ENCODE measurements at regions not wholly inside any gene's neighbourhood (a gene's known extent, or its start where the extent isn't known, plus 50 kb on each side); places are given as distances from the start of the nearest gene placed in this dataset.

DNA sequence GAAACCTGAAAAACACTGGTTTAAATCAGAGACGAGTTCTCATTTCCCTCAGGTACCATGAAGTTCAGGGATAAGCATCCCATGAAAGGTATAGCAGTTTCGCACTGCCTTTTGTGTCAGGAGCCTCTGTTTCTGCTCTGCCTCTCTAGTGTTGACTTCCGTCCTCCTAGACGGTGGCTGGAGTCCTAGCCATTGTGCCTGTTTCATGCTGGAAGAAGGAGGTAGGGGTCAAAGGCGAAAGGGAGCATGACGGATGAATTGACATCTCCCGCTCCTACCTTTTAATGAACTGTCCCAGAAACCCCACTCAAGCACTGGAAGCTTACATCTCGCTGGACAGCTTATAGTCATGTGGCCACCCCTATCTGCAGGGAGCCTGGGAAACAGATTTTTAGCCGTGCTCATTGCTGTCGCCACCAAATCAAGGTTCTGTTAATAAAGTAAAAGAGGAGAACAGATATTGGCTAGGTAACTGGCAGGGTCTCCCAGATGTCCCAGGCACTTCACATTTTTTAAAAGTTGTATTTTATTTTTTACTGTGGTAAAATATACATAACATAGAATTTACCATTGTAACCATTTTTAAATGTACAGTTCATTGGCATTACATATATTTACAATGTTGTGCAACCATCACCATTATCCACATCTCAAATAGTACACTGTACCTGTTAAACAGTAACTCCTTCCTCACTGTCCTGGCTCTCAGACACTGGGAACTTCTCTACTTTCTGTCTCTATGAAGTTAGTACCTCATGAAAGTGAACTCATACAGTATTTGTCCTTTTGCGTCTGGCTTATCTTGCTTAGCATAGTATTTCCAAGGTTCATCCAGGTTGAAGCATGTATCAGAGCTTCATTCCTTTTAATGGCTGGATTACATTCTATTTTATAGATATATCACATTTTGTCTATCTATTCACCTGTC, 55.0 kb upstream of the CTLA4 start (continued):
- TF ChIP-seq ZNF383 (CRISPR knock-in tag; IDR thresholded peaks at IDR 0.05; ENCODE audit: borderline replicate concordance) (no peak), RFX1 (IDR thresholded peaks at IDR 0.05) (no peak), ZNF572 (CRISPR knock-in tag; IDR thresholded peaks at IDR 0.05) (no peak), SRY (CRISPR knock-in tag; IDR thresholded peaks at IDR 0.05) (no peak), ZKSCAN8 (CRISPR knock-in tag; IDR thresholded peaks at IDR 0.05; ENCODE audit: borderline replicate concordance) (no peak), ZNF709 (CRISPR knock-in tag; IDR thresholded peaks at IDR 0.05) (no peak), AGO1 (IDR thresholded peaks at IDR 0.05; ENCODE audit: low read depth, low read length, poor library complexity, severe bottlenecking) (no peak), ZNF263 (CRISPR knock-in tag; IDR thresholded peaks at IDR 0.05) (no peak), HNRNPUL1 (IDR thresholded peaks at IDR 0.05; ENCODE audit: low read depth, low read length) (0 out of 2 replicates have a peak, but pooled peaks have one; percentile 61), NCOA5 (CRISPR knock-in tag; IDR thresholded peaks at IDR 0.05) (no peak), RBM39 (IDR thresholded peaks at IDR 0.05; ENCODE audit: low read depth, low read length, poor library complexity, severe bottlenecking) (no peak), ARNT (IDR thresholded peaks at IDR 0.05) (no peak), CENPX (CRISPR knock-in tag; IDR thresholded peaks at IDR 0.05) (no peak)
- TF ChIP-seq, protein P1, sequence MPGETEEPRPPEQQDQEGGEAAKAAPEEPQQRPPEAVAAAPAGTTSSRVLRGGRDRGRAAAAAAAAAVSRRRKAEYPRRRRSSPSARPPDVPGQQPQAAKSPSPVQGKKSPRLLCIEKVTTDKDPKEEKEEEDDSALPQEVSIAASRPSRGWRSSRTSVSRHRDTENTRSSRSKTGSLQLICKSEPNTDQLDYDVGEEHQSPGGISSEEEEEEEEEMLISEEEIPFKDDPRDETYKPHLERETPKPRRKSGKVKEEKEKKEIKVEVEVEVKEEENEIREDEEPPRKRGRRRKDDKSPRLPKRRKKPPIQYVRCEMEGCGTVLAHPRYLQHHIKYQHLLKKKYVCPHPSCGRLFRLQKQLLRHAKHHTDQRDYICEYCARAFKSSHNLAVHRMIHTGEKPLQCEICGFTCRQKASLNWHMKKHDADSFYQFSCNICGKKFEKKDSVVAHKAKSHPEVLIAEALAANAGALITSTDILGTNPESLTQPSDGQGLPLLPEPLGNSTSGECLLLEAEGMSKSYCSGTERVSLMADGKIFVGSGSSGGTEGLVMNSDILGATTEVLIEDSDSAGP (CRISPR knock-in tag; IDR thresholded peaks at IDR 0.05; ENCODE audit: borderline replicate concordance): no peak
- TF ChIP-seq, protein P2, sequence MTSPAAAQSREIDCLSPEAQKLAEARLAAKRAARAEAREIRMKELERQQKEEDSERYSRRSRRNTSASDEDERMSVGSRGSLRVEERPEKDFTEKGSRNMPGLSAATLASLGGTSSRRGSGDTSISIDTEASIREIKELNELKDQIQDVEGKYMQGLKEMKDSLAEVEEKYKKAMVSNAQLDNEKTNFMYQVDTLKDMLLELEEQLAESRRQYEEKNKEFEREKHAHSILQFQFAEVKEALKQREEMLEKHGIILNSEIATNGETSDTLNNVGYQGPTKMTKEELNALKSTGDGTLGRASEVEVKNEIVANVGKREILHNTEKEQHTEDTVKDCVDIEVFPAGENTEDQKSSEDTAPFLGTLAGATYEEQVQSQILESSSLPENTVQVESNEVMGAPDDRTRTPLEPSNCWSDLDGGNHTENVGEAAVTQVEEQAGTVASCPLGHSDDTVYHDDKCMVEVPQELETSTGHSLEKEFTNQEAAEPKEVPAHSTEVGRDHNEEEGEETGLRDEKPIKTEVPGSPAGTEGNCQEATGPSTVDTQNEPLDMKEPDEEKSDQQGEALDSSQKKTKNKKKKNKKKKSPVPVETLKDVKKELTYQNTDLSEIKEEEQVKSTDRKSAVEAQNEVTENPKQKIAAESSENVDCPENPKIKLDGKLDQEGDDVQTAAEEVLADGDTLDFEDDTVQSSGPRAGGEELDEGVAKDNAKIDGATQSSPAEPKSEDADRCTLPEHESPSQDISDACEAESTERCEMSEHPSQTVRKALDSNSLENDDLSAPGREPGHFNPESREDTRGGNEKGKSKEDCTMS (CRISPR knock-in tag; conservative IDR thresholded peaks at IDR 0.05): no peak
- TF ChIP-seq, protein P3, sequence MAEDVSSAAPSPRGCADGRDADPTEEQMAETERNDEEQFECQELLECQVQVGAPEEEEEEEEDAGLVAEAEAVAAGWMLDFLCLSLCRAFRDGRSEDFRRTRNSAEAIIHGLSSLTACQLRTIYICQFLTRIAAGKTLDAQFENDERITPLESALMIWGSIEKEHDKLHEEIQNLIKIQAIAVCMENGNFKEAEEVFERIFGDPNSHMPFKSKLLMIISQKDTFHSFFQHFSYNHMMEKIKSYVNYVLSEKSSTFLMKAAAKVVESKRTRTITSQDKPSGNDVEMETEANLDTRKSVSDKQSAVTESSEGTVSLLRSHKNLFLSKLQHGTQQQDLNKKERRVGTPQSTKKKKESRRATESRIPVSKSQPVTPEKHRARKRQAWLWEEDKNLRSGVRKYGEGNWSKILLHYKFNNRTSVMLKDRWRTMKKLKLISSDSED (CRISPR knock-in tag; IDR thresholded peaks at IDR 0.05): no peak
- TF ChIP-seq, protein P4, sequence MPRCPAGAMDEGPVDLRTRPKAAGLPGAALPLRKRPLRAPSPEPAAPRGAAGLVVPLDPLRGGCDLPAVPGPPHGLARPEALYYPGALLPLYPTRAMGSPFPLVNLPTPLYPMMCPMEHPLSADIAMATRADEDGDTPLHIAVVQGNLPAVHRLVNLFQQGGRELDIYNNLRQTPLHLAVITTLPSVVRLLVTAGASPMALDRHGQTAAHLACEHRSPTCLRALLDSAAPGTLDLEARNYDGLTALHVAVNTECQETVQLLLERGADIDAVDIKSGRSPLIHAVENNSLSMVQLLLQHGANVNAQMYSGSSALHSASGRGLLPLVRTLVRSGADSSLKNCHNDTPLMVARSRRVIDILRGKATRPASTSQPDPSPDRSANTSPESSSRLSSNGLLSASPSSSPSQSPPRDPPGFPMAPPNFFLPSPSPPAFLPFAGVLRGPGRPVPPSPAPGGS (CRISPR knock-in tag; IDR thresholded peaks at IDR 0.05): no peak

Data from HepG2 (cell line).